Stimulated activated CD4-positive, alpha-beta T cell treated with anti-CD3 and anti-CD28 coated beads, Interleukin-15, amount 100 ng/mL, for 48 hours (primary cell): ENCODE measurements at regions not wholly inside any gene's neighbourhood (a gene's known extent, or its start where the extent isn't known, plus 50 kb on each side); places are given as distances from the start of the nearest gene placed in this dataset.
"Not testable (repeated sequence)": the region's sequence is repeated elsewhere in the genome, so short reads cannot be mapped to it uniquely, and the experiment has no call there.

Experiments
- DNase-seq, 2 donors: peaks; one replicate each; pipeline ENCODE4 v3.0.0-alpha.2; 2020; ENCODE audit warnings: low read depth in 2 of 2

DNA sequence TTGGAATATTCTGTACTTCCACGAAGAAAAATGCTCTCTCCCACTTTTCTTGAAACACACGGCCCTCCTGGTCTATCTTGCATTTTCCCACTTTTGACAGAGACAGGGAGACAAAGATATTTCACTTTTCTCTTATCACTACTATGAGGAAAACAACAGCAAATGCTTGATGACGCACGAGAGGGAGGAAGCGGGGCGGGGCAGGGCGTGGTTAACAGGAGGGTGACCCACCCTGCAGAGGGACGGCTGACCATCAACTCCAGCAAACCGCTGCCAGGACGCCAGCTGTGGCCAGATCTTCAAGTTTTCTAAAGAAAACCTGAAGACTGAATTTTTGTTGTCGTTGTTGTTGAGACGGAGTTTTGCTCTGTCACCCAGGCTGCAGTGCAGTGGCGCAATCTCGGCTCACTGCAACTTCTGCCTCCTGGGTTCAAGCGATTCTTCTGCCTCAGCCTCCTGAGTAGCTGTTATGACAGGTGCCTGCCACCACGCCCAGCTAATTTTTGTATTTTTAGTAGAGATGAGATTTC is 63.8 kb downstream of the NSUN5 start:
- not testable (repeated sequence) for DNase-seq

DNA sequence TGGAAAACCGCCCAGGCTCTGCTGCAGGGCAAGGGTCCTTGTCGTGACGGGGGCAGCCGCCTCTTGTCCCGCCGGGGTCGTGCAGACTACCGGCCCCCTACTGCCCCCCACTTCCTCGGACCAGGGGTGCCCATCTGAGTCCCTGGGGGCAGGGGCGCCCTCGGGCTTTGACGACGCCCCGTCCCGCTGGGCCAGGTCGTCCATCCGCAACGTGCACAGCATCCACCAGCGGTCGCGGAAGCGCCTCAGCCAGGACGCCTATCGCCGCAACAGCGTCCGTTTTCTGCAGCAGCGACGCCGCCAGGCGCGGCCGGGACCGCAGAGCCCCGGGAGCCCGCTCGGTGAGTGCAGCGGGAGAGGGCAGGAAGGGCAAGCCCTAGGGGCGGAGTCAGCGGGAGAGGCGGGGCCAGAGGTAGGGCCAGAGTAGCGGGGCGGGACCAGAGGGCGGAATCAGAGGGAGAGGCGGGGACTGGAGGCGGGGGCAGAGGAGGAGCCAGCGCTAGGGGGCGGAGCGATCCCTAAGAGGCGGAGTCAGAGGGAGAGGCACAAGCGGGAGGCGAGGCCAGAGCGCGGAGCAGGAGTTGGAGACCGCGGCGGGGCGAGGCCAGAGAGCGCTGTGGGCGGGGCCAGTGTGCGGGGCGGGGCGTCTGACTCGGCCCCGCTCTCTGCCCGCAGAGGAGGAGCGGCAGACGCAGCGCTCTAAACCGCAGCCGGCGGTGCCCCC is 73.5 kb downstream of the NSUN5 start:
- DNase-seq, result peak; percentile 82 to 86

GRCh38 chr7:73225745-73226144 is 82.9 kb downstream of the NSUN5 start:
- DNase-seq, result not testable (repeated sequence)

- not testable (repeated sequence) for DNase-seq
Measured at GRCh38 chr7:73221724-73222123, 86.9 kb downstream of the NSUN5 start.

DNA sequence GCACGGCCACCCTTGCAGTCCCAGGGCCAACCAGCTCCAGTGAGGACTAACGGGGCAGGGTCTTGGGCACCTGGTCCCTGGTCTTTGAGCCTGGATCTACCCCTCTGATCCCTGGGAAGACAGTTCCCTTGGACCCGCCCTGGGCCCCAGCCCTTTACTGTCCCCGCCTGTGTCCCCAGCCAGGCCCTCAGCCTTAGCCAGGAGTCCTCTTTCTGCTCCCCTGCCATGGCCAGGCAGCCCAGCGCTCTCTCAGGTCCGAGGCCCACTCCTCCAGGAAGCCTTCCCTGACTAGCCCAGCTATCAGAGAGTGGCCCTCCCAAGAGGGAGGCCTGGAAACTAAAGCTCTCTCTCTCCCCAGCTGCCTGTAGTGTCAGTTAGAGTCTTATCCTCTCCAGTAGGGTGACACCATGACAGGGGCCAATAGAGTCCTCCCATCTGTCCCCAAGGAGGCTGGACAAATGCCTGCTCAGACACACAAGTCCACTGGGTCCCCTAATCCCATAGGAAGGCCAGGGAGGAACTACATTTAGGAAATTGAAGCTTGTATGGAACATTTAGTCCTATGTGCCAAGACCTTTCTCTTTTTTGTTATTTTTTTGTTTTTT is 87.8 kb downstream of the NSUN5 start:
- not testable (repeated sequence) for DNase-seq

DNA sequence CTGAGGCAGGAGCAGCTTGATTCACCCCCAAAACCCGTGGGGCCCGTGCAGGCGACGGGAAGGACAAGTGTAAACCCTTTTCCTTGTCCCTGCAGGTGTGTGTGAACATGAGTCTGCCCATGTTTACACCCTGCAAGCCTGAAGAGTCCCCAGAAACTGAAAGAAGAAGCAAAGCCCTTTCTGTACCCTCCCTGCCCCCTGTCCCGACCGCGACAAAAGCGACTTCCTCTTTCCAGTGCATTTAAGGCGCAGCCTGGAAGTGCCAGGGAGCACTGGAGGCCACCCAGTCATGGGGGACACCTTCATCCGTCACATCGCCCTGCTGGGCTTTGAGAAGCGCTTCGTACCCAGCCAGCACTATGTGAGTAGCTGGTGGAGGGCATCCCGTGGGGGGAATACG is 88.3 kb downstream of the NSUN5 start:
- DNase-seq, result not testable (repeated sequence)

GRCh38 chr7:73218802-73219201 is 89.8 kb downstream of the NSUN5 start:
- not testable (repeated sequence) for DNase-seq

DNA sequence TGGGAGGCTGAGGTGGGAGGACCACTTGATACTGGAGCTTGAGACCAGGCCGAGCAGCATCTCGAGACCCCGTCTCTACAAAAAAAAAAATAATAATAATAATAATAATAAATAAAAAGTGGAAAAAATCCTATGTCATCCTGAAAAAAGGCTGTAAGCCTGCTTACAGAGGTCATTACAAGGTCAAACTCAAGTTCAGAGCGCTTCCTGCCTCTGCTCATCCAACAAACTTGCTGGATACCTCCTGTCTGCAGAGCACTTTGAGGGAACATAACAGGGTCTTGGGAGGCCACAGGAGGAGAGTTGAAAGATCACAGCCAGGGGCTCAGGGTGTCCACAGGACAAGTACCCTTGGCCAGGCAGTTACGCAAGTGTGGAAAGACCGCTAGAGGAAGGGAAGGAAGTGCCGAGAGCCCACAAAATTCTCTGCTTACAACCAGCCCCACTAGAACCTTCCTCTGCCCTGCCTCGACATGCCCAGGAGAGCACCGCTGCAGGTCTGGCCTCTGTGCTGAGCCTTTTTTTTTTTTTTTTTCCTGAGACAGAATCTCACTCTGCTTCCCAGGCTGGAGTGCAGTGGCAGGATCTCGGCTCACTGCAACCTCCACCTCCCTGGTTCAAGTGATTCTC is 92.5 kb downstream of the NSUN5 start:
- DNase-seq, result not testable (repeated sequence)

GRCh38 chr7:73215232-73215631 is 93.4 kb downstream of the NSUN5 start:
- DNase-seq, result not testable (repeated sequence)

DNA sequence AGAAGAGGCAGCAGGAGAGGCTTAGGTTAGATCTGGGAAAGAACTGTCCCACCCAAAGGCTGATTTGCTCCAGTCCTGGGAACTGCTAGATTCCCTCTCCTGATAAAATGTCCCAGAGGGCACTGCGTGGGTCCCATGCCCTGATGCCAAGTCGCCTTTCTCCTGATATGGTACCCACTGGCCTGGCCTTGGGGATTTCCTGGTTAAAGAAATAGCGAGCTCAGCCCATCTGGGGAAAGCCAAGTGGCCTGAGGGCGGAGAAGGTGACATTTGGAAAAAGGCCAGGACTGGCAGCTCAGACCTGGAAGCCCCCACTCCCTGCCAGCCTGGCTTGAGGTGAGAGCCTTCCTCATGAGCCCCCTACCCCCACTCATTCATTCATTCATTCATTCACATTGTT is 94.2 kb downstream of the NSUN5 start:
- not testable (repeated sequence) for DNase-seq

GRCh38 chr7:73213076-73213475 is 95.5 kb downstream of the NSUN5 start:
- DNase-seq, result not testable (repeated sequence)

DNA sequence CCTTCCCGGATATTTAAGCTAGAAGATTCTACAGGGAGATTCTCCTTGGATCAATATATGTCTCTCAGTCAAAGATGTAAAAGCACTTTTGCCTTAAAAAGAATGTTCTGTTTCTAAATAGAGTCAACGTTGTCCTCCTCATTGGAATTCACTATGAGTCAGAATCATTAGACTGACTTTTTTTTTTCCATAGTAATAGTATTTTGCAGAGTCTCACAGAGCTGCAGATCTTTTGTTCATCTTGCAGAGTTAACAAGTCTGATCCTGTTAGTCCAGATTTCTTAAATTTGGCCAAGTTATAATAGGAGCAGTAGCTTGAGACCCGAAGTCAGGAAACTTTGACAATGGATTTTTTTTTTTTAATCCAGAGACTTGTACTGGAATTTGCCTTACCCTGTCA is 103.0 kb downstream of the NSUN5 start:
- DNase-seq, result not testable (repeated sequence)

GRCh38 chr7:73204898-73205297 is 103.7 kb downstream of the NSUN5 start:
- not testable (repeated sequence) for DNase-seq

DNA sequence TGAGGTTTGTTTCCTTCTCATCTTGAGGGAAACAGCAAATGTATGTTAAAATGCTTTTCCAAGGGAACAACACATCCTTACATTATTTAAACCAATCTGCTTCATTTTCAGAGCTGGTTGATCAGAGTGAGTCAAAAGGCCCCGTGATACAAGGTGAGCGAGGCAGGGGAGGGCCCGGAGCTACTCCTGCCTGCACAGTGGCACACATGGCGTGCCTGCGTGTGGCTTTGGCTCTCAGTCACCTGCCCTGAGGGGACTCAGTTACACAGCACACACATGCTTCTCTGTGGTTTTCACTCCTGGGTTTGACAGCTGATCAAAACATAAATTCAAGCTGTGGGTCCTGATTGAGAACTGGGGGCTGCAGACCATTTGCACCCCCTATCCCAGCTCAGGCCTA is 105.3 kb downstream of the NSUN5 start:
- not testable (repeated sequence) for DNase-seq

DNA sequence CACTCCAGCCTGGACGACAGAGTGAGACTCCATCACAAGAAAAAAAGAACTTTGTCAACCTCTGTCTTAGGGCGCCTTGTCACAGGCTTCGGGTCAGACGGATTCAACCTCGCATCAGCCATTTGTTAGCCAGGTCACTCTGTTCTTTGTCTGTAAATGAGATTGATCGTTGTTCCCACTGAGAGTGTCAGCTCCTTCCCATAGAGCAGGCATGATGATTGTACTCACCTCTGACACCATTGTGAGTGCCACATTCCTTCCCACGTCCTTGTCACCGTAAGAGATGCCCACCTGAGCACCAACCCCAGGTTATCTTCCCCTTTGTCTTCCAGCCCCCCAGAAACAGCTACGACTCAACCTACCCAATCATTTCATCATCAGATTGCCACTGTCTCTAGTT is 107.4 kb downstream of the NSUN5 start:
- not testable (repeated sequence) for DNase-seq

DNA sequence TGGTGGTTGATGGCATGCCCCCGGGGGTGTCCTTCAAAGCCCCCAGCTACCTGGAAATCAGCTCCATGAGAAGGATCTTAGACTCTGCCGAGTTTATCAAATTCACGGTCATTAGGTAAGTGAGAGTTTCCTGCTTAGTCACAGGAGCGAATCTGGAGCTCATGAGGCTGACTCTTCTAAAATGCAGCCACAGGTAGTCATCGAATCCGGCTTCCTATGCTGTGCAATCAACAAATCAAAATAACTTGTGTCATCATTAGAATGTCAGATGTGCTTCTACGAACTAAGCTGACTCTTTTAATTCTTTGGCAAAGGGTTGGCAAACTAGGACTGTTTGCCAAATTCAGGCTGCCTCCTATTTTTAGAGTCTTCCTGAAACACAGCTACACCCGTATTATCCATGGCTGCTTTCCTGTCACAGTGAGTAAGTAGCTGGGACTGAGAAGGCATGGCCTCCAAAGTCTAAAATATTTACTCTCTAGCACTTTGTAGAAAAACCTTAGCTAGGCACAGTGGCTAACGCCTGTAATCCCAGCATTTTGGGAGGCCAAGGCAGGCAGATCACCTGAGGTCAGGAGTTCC is 108.0 kb downstream of the NSUN5 start:
- not testable (repeated sequence) for DNase-seq

GRCh38 chr7:73193991-73194390 is 108.2 kb upstream of the SPDYE9 start:
- not testable (repeated sequence) for DNase-seq

DNA sequence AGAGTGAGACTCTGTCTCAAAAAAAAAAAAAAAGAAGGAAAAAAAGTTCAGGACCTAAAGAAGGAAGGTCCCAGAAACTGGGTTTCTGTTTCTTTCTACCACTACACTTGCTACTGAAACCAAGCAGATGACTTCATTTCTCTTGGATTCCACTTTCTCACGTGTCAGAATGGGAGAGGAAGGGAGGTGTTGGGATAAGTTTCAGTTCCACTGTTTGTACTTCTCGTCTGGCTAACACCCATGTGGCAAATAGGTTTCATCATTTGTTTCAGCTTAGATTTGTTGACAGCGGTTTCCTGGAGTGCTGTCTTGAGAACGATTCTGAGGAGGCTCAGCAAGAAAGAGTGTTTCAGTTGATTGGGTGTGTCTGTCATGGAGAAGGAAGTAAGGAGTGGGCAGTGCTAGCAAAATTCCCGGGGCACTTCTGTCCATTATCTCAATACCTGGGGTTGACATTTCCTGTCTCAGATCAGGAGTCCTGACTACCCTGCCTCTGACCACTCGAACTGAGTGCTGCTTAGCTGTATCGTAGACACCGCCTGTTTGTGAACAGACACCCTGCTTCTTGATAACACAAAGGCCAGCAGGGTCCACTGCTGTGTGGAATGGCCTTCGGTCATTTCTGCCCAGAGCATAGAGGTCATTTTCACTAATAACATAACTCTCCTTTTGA is 104.8 kb upstream of the SPDYE9 start:
- DNase-seq, result not testable (repeated sequence)

GRCh38 chr7:73188287-73188686 is 102.4 kb upstream of the SPDYE9 start:
- DNase-seq, result not testable (repeated sequence)

- DNase-seq, result not testable (repeated sequence)
Measured at GRCh38 chr7:73186589-73187309, 100.9 kb upstream of the SPDYE9 start.

- not testable (repeated sequence) for DNase-seq
Measured at GRCh38 chr7:73176813-73177212, 91.0 kb upstream of the SPDYE9 start.
